Hindlimb muscle (tissue), 1 donor: ENCODE measurements at regions not wholly inside any gene's neighbourhood (a gene's known extent, or its start where the extent isn't known, plus 50 kb on each side); places are given as distances from the start of the nearest gene placed in this dataset.

Source experiments
- DNase-seq: peaks from one replicate; pipeline ENCODE4 v3.0.0-alpha.2; 2013

GRCh38 chr6:159479146-159479545 lies 213.9 kb downstream of the SOD2 start:
- no peak for DNase-seq

DNA sequence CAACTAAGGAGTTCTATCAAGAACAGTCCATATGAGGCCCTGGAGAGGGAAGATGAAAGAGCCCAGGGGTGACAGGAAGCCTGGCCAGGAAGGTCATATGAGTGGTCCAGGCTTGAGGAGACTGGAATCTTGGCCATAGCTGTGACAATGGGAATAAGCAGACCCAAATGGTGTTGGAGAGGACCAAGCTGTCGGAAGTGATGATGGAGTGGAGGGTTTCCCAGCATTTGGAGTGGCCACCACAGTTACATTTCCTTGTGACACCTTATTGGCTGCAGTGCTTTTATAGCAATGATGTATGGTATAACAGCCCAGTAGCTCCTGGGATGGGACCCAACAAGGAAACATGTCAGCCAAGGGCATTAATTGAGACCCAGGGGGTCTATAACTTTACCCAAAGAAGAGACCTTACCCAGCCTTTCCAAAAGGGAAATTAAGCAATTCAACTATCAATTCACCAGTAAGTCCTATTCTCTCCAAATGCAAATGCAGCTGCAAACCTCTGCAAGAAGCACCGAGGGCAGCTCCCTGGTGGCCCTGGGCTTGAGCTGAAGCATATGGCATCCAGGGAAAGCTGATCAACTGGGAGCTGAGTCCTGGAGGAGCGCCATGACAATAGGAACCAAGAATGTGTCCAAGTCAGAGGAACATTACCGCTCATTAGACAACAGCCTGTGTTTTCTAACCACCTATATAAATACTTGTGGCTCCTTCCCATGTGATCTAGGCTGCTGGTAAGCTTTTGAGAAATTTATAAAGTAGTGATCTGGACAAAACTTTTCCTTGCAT lies 219.4 kb downstream of the SOD2 start:
- DNase-seq: no peak

DNA sequence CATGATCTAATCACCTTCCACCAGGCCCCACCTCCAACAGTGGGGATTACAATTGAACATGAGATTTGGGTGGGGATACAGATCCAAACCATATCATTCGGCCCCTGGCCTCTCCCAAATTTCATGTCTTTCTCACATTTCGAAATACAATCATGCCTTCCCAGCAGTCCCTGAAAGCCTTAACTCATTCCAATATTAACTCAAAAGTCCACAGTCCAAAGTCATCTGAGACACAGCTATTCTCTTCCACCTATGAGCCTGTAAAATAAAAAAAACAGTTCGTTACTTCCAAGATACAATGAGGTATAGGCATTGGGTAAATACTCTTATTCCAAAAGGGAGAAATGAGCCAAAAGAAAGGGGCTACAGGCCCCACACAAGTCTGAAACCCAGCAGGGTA lies 222.6 kb downstream of the SOD2 start:
- no peak for DNase-seq

- DNase-seq: no peak
Observed at GRCh38 chr6:159469443-159469842, 223.6 kb downstream of the SOD2 start.

DNA sequence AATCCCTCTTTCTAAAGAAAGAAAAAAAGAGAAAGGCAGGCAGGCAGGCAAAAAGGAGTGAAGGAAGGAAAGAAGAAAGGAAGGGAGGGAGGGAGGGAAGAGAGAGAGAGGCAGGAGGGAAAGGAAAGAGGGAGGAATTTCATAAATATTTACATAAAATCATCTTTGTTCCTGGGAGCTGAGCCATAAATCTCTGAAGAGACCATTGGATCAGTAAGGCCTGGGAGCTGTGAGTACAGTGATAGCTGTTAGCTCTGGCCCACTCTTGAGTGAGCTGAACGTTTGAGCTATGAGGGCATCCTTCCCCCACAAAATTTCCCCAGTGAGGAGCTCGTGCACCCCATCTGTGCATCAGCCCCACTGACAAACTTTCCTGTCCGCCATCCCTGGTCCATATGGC lies 224.0 kb downstream of the SOD2 start:
- no peak for DNase-seq

DNA sequence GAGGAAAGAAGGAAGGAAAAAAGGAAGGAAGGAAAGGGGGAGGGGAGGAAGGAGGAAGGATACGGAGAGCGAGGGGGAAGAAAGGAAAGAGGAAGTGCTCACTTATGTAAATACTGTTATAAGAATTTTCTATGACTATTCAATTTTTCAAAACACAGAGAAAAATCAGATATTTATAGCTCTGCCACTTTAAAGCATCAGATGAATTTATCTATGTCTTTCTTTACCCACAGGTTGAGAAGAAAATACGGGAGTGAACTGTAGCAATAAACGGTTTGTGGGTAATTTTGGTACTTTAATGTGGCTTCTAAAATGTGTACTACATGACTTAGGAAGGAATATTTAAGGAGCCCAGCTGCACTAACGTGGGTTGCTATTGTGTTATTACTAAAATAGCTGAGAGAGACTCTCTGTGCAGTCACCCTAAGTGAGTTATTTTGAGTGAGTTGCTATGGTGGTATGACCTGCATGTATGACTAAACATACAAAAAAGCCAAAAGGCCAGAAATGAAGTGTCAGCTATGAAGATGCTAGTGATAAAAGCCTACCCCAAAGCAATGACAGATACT lies 225.5 kb downstream of the SOD2 start:
- no peak for DNase-seq

- DNase-seq: no peak
Observed at GRCh38 chr6:159466926-159467325, 226.1 kb downstream of the SOD2 start.

GRCh38 chr6:159464816-159465215 lies 228.2 kb downstream of the SOD2 start:
- peak; percentile 89 for DNase-seq

DNA sequence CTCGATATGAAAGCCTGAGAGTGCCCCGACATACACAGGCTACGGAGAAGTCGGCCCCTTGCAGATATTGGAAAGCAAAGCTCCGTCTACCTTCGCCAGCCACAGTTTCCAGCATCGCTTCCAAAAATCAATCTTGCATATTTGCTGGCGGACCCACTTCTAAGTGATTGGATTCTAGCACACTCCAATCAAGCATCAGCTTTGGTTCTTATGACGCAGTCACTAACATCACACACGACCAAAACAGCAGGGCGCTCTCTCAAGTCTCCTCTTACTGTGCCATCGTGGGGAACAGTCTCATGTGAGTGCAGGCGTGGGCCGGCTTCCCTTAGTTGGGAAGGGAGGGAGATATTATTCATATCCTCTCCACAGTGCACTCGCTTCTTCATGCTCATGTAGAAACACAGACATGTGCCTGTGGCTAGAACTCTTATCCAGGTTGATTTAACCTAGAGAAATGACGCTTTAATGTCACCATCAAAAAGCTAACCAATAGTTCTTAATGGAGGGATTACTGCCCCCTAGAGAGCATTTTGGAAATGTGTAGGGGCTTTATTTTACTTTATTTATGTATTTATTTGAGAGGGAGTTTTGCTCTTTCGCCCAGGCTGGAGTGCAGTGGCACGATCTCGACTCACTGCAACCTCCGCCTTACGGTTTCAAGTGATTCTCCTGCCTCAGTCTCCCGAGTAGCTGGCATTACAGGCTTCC lies 229.8 kb downstream of the SOD2 start:
- DNase-seq: peak; percentile 64

GRCh38 chr6:159462431-159462830 lies 230.6 kb downstream of the SOD2 start:
- no peak for DNase-seq

GRCh38 chr6:159461998-159462397 lies 231.0 kb downstream of the SOD2 start:
- DNase-seq: no peak

GRCh38 chr6:159461266-159461665 lies 231.8 kb downstream of the SOD2 start:
- no peak for DNase-seq

- DNase-seq: no peak
Observed at GRCh38 chr6:159460476-159460875, 232.6 kb downstream of the SOD2 start.

DNA sequence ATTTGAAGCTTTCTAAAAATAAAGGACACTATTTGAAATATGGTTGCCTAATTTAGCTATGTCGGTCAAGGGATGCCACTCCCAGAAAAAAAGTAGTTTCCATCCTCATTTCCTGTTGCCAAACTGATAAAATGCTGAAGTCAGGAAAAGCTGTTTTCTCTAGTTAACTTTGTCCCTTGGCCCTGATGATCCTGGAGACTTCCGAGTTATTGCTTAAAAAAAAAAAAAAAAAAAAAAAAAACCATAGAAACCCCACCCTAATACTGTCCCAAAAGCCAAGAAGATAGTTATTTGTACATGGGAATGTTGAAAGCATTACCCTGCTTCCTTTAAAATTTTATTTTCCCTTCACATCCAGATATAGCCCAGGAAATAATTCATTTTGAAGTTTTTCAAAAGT lies 236.7 kb downstream of the SOD2 start:
- no peak for DNase-seq

- no peak for DNase-seq
Observed at GRCh38 chr6:159455700-159456274, 237.3 kb downstream of the SOD2 start.

- DNase-seq: no peak
Observed at GRCh38 chr6:159450815-159451465, 242.1 kb downstream of the SOD2 start.

- no peak for DNase-seq
Observed at GRCh38 chr6:159446340-159446739, 246.7 kb downstream of the SOD2 start.

GRCh38 chr6:159445351-159445750 lies 247.7 kb downstream of the SOD2 start:
- no peak for DNase-seq

DNA sequence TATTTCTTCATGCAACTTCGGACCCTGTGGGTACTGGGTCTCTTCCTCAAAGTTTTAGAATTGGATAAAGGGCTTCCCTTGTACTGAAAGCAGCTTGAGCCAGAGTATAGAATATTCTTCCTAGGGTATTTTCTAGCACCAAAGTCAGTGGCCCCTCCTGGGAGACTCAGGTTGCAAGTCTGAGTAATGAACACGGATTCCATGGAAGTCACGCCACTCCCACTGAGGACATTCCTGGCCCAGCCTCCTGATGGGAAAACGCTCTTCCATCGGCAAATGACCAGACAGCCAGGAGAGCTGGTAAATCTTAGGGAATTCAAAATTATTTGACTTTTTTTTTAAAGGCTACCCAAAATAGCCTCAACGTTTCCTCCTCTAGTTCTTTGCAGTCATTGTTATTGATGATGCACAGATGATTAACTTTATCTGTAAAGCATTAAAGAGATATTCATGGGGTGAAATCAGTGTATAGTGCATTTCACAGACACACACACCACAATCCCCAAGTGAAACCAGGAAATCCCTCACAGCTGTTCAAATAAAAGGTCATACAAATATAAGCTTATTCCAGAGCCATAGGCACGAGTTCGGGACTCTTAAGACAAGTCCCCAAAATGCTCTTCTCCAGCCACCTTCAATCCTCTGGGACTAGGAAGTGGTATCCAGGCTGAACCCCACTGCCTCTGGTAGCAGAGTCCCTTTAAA lies 248.8 kb downstream of the SOD2 start:
- no peak for DNase-seq

DNA sequence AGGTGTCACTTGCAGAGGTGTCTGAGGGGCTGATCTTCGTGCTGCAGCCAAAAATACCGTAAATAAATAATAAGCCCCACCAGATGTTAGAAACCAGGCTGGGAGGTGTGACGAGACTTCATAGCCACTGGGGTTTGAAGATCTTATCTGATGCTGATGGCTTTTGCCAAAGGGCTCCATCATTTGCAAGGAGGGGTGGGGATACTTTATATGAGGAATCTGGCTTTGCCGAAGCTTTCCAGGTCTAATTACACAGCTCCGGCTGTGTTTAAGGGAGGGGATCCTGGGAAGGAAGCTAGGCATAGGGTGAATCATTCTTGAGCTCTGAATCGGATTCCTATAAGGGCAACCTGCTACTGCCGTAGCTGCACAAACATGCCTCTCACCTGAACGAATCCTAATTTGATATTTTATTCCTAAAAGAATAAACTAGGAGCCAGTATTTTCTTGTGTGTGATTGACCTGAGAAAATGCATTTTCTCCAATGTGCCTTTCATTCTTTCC lies 249.6 kb downstream of the SOD2 start:
- no peak for DNase-seq

DNA sequence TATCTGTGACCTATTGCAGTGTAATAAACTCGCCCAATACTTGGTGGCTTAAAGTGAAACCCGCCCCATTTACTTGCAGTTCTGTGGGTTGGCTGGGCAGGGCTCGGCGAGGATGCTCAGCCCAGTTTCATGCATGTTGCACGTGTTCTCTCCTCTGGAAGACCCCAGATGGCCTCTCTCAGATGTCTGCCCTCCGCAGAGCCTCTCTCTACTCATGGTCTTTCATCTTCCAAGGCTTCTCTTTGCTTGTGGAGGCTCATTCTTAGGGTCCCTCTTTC lies 251.4 kb downstream of the SOD2 start:
- DNase-seq: no peak
